PC-9 (cell line): ENCODE measurements at regions not wholly inside any gene's neighbourhood (a gene's known extent, or its start where the extent isn't known, plus 50 kb on each side); places are given as distances from the start of the nearest gene placed in this dataset.

Experiments used
- CTCF ChIP-seq: fragments of 200-600 bp; sonication (generic); conservative IDR thresholded peaks from 2 replicates; pipeline ENCODE4 v1.6.1; 2017; ENCODE audit warnings: mixed run types, antibody characterized with exemption, mild to moderate bottlenecking, moderate library complexity
- EZH2 ChIP-seq: fragments of 200-600 bp; sonication (generic); IDR thresholded peaks from 2 replicates; pipeline ENCODE4 v1.8.0; 2017; ENCODE audit warnings: antibody characterized with exemption, low read depth

- TF ChIP-seq CTCF (no peak), EZH2 (no peak)
Observed at GRCh38 chr18:22728481-22729105, 204.5 kb upstream of the RBBP8 start.
